ENCODE measurements at regions not wholly inside any gene's neighbourhood (a gene's known extent, or its start where the extent isn't known, plus 50 kb on each side); places are given as distances from the start of the nearest gene placed in this dataset.
"Not testable (repeated sequence)": the region's sequence is repeated elsewhere in the genome, so short reads cannot be mapped to it uniquely, and the experiment has no call there.

DNA sequence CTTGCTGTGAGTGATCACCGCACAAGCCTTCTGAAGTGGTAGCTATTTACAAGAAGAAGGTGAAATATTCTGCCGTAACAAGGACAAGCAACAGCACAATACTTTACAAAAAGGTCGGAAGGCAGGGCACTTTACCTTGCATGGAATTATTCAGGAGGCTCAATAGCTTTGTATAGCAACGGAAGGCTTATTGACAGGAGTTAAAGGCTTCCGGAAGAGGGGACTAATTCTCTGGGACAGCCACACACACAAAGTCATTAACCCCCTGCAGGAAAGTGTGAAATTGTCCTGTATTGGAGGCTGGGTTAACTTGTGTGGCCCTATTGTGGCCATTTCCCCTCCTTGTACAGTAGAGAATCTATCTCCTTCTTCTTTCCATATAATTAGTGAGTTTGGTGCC is 199.3 kb upstream of the SEMA6A start:
- DNase-seq (ENCODE audit: low spot score), result no peak
- TF ChIP-seq, protein P1, sequence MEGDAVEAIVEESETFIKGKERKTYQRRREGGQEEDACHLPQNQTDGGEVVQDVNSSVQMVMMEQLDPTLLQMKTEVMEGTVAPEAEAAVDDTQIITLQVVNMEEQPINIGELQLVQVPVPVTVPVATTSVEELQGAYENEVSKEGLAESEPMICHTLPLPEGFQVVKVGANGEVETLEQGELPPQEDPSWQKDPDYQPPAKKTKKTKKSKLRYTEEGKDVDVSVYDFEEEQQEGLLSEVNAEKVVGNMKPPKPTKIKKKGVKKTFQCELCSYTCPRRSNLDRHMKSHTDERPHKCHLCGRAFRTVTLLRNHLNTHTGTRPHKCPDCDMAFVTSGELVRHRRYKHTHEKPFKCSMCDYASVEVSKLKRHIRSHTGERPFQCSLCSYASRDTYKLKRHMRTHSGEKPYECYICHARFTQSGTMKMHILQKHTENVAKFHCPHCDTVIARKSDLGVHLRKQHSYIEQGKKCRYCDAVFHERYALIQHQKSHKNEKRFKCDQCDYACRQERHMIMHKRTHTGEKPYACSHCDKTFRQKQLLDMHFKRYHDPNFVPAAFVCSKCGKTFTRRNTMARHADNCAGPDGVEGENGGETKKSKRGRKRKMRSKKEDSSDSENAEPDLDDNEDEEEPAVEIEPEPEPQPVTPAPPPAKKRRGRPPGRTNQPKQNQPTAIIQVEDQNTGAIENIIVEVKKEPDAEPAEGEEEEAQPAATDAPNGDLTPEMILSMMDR (IDR thresholded peaks at IDR 0.05; ENCODE audit: borderline replicate concordance, control extremely low read depth, extremely low read depth, insufficient read depth, missing control alignments), result no peak
- in situ Hi-C loops (cut with MboI; ENCODE audit: low sequenced_read_pairs, unreplicated experiment), result no loop called here

DNA sequence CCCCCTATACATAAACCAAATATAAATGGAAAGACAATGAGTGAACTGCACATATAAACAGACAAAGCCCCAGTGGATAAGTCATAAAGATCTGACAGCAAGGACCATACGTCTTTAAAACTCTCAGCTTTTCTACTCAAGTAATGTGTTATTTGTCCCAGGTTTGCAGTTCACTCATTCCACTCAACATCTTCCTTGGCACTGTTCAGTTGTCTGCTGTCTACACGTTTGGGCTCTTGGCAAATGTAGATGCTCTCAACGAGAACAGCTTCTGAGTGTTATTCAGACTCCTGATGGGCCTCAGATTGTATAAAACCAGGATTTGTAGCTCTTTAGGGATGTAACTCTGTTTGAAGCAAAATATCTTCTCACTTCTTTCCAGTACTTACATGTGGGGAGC is 198.2 kb upstream of the SEMA6A start:
- in situ Hi-C loops (cut with MboI; ENCODE audit: low sequenced_read_pairs, unreplicated experiment), result no loop called here

DNA sequence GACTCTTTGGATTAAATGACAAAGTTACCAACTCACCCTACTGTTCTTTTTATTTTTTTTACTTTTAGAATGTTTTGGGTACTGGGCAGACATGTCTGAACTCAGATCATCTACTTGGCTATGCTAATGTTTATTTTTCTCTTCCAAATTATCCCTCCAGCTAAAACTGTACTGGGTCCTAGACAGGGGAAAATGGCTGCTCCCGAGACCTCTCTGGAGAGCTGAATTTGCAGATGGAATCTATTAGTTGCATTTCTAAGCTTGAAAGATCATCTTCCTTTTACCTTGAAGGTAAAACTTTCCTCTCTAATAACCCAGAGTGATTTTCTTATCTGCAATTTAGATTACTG is 197.5 kb upstream of the SEMA6A start:
- DNase-seq (ENCODE audit: low spot score), result no peak
- TF ChIP-seq, protein P1 (IDR thresholded peaks at IDR 0.05; ENCODE audit: borderline replicate concordance, control extremely low read depth, extremely low read depth, insufficient read depth, missing control alignments), result no peak
- in situ Hi-C loops (cut with MboI; ENCODE audit: low sequenced_read_pairs, unreplicated experiment), result no loop called here

More for the DNA sequence above, 198.2 kb upstream of the SEMA6A start:
- DNase-seq (ENCODE audit: low spot score), result no peak
- TF ChIP-seq, protein P1 (IDR thresholded peaks at IDR 0.05; ENCODE audit: borderline replicate concordance, control extremely low read depth, extremely low read depth, insufficient read depth, missing control alignments), result no peak

DNA sequence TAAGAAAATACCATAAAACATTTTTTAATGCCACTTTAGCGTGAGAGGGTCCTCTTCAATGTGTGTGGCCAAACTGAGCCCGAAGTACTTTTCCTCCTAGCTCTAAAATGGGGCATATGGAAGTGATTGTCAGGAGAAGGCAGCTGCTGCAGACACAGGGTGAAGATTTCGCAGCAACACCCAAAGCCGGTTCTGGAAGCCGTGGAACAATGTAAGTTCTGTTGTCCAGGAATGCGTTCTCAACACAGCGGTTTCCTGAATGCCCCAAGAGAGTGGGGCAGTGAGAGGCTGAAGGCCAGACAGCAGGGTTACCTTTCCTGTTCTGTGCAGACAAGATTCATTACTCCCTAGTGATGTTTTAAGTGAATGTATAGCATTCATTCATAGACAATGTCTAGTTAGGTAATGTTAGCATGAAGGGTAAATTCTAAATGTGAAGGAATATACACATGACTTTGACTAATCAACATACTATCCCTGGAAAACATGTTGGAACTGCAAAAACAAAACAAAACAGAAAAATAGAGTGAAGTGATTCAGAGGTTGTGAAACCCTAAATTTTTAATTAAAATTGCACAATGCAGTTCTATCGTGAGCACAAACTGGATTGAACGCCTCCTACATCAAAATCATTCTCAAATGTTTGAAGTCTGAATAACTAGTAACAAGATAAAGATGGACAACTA is 197.0 kb upstream of the SEMA6A start:
- in situ Hi-C loops (cut with MboI; ENCODE audit: low sequenced_read_pairs, unreplicated experiment), result no loop called here
- TF ChIP-seq, protein P1 (IDR thresholded peaks at IDR 0.05; ENCODE audit: borderline replicate concordance, control extremely low read depth, extremely low read depth, insufficient read depth, missing control alignments), result no peak
- no peak for DNase-seq (ENCODE audit: low spot score)

DNA sequence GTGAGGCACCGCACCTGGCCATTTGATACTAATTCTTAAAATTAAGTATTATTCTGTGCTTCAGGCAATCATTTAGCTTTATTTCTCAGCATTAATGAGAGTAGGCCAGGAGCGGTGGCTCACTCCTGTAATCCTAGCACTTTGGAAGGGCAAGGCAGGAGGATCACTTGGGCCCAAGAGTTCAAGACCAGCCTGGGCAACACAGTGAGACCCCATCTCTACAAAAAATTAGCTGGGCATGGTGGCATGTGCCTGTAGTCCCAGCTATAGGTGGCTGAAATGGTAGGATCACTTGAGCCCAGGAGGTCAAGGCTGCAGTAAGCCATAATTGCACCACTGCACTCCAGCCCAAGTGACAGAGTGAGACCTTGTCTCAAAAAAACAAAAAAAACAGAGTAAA is 195.3 kb upstream of the SEMA6A start:
- in situ Hi-C loops (cut with MboI; ENCODE audit: low sequenced_read_pairs, unreplicated experiment); DNase-seq (ENCODE audit: low spot score): not testable (repeated sequence)

DNA sequence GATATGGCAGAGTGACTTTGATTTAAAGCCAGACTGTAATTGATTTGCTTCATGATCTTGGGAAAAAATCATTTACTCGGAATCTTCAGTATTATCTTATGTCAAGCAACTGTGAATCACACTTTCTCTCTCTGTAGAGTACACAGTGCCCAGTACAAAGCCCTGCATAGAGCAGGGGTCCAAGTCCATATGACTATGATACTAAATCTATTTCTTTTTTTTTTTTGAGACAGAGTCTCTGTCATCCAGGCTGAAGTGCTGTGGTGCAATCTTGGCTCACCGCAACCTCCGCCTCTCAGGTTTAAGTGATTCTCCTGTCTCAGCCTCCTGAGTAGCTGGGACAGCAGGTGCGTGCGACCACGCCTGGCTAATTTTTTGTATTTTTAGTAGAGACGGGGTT is 194.8 kb upstream of the SEMA6A start:
- DNase-seq (ENCODE audit: low spot score), result no peak
- TF ChIP-seq, protein P1 (IDR thresholded peaks at IDR 0.05; ENCODE audit: borderline replicate concordance, control extremely low read depth, extremely low read depth, insufficient read depth, missing control alignments), result no peak
- in situ Hi-C loops (cut with MboI; ENCODE audit: low sequenced_read_pairs, unreplicated experiment), result no loop called here

DNA sequence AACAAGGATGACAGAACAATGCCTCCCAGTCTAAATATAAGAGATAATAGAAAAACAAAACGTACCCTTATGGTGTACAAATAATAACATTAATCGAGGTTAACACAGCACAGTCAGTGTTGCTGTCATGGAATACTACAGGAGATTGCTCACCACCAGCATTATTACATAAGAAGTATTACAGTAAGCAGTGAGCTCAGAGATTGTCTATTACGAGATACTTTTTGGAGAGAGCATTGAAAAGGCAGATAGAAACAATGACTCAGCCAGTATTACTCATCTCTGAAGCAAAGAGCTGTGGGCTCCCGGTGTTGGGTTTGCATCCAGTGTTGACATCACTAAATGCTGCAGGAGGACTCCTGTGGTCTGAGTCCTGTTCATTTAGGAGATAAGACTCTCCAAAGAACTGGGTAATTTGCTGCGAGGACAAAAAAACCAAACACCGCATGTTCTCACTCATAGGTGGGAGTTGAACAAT is 191.9 kb upstream of the SEMA6A start:
- in situ Hi-C loops (cut with MboI; ENCODE audit: low sequenced_read_pairs, unreplicated experiment), result no loop called here
- TF ChIP-seq, protein P1 (IDR thresholded peaks at IDR 0.05; ENCODE audit: borderline replicate concordance, control extremely low read depth, extremely low read depth, insufficient read depth, missing control alignments), result no peak
- DNase-seq (ENCODE audit: low spot score), result peak; percentile 57
